G401 (cell line): ENCODE measurements at regions not wholly inside any gene's neighbourhood (a gene's known extent, or its start where the extent isn't known, plus 50 kb on each side); places are given as distances from the start of the nearest gene placed in this dataset.
A peak's percentile ranks its signal among the peaks of the same experiment; 100 is the strongest.

Experiments used
- DNase-seq: peaks from one replicate; pipeline ENCODE4 v3.0.0-alpha.2; 2015; ENCODE audit warnings: low spot score
- in situ Hi-C: cut with HindIII; loops from 2 replicates; pipeline ENCODE4 v1.10.0; 2016; ENCODE audit warnings: low sequenced_read_pairs, mixed read lengths

GRCh38 chr5:117475919-117476318 lies 901.3 kb upstream of the SEMA6A start:
- in situ Hi-C loops: no loop called here
- DNase-seq: no peak

GRCh38 chr5:117473165-117473564 lies 898.5 kb upstream of the SEMA6A start:
- DNase-seq: peak; percentile 88
- in situ Hi-C loops: no loop called here

- DNase-seq: peak; percentile 47
- in situ Hi-C loops: no loop called here
Observed at GRCh38 chr5:117463881-117464570, 889.4 kb upstream of the SEMA6A start.

- DNase-seq: no peak
- in situ Hi-C loops: no loop called here
Observed at GRCh38 chr5:117461966-117462365, 887.3 kb upstream of the SEMA6A start.

GRCh38 chr5:117461403-117461802 lies 886.8 kb upstream of the SEMA6A start:
- in situ Hi-C loops: no loop called here

GRCh38 chr5:117457656-117458055 lies 883.0 kb upstream of the SEMA6A start:
- no peak for DNase-seq
- in situ Hi-C loops: no loop called here

More at GRCh38 chr5:117461403-117461802, 886.8 kb upstream of the SEMA6A start:
- DNase-seq: no peak

- in situ Hi-C loops: no loop called here
- DNase-seq: no peak
Observed at GRCh38 chr5:117456866-117457470, 882.3 kb upstream of the SEMA6A start.

GRCh38 chr5:117455236-117456233 lies 880.9 kb upstream of the SEMA6A start:
- DNase-seq: no peak
- in situ Hi-C loops: no loop called here

- in situ Hi-C loops: no loop called here
- no peak for DNase-seq
Observed at GRCh38 chr5:117454716-117455212, 880.1 kb upstream of the SEMA6A start.

GRCh38 chr5:117436846-117437245 lies 862.2 kb upstream of the SEMA6A start:
- in situ Hi-C loops: no loop called here
- no peak for DNase-seq

- no peak for DNase-seq
- in situ Hi-C loops: no loop called here
Observed at GRCh38 chr5:117435203-117435602, 860.6 kb upstream of the SEMA6A start.

- peak; percentile 11 for DNase-seq
- in situ Hi-C loops: no loop called here
Observed at GRCh38 chr5:117434254-117434653, 859.6 kb upstream of the SEMA6A start.

GRCh38 chr5:117433818-117434217 lies 859.2 kb upstream of the SEMA6A start:
- in situ Hi-C loops: no loop called here

GRCh38 chr5:117431091-117431490 lies 856.5 kb upstream of the SEMA6A start:
- in situ Hi-C loops: no loop called here

More at GRCh38 chr5:117433818-117434217, 859.2 kb upstream of the SEMA6A start:
- peak; percentile 15 for DNase-seq

GRCh38 chr5:117425163-117425562 lies 850.5 kb upstream of the SEMA6A start:
- DNase-seq: no peak
- in situ Hi-C loops: no loop called here

More at GRCh38 chr5:117431091-117431490, 856.5 kb upstream of the SEMA6A start:
- DNase-seq: no peak

- DNase-seq: no peak
- in situ Hi-C loops: no loop called here
Observed at GRCh38 chr5:117424559-117424958, 849.9 kb upstream of the SEMA6A start.

GRCh38 chr5:117417501-117417900 lies 842.9 kb upstream of the SEMA6A start:
- in situ Hi-C loops: no loop called here
- no peak for DNase-seq

GRCh38 chr5:117414926-117415325 lies 840.3 kb upstream of the SEMA6A start:
- in situ Hi-C loops: no loop called here
- no peak for DNase-seq

- DNase-seq: no peak
- in situ Hi-C loops: no loop called here
Observed at GRCh38 chr5:117411701-117412100, 837.1 kb upstream of the SEMA6A start.

GRCh38 chr5:117405197-117405596 lies 830.6 kb upstream of the SEMA6A start:
- in situ Hi-C loops: no loop called here

More at GRCh38 chr5:117405197-117405596, 830.6 kb upstream of the SEMA6A start:
- DNase-seq: no peak
